ENCODE measurements at regions not wholly inside any gene's neighbourhood (a gene's known extent, or its start where the extent isn't known, plus 50 kb on each side); places are given as distances from the start of the nearest gene placed in this dataset.

DNA sequence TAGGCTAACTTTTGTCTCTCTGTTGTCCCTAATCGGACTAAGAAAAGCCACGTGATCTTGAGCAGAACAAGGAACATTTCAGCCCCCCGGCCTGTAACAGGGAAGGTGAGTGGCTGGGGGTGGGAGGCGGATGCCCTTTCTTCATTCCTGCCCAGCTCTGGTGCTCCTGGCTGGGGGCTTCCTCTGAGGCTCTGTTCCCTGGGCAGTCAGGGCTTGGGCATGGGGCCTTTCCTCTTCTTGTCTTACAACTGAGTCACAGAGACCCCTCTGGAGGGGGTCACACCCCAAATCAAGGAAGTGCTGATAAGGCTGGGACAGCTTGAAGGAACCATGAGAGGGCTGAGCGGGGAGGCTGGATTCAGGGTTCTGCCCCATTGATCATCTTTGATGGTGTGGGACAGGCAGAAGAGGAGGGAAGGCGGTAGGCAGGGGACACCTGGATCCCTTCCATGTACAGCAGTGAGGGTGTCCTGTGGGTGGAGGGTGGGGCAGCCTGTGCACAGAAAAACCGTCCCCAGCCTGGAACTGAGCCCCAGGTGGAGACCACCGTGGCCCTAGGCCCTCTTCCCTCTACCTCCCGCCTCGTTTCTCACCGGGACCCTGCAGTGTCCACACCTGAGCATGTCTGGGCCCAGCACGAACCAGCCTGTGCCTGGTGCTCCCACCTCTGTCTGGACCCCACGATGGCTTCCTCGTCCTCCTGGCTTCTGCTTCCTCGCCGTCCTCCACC, 257.7 kb upstream of the IRX1 start (continued):
- TF ChIP-seq NANOG (IDR thresholded peaks at IDR 0.05; ENCODE audit: insufficient read depth, low read depth, low read length, poor library complexity, severe bottlenecking) = no peak
- no peak for TF ChIP-seq YY1 (IDR thresholded peaks at IDR 0.05; ENCODE audit: low read depth, low read length)
- no peak for TF ChIP-seq SIRT6 (IDR thresholded peaks at IDR 0.05; ENCODE audit: low read length)
